ENCODE measurements at regions not wholly inside any gene's neighbourhood (a gene's known extent, or its start where the extent isn't known, plus 50 kb on each side); places are given as distances from the start of the nearest gene placed in this dataset.
"Not testable (repeated sequence)": the region's sequence is repeated elsewhere in the genome, so short reads cannot be mapped to it uniquely, and the experiment has no call there.

GRCh38 chr7:113606325-113606724 is 312.5 kb downstream of the PPP1R3A start:
- Histone ChIP-seq H3K9ac (ENCODE audit: low read length in 2 of 2) (no peak overlapping the region), H3K27me3 (ENCODE audit: control insufficient read depth in 1 of 2, insufficient read depth in 2 of 2, low read length in 2 of 2) (no peaks in the 10 kb centered on the region), H3K27ac (ENCODE audit: low read length) (no peak overlapping the region), H3K36me3 (ENCODE audit: control insufficient read depth in 2 of 2, insufficient read depth in 2 of 2, low read length in 2 of 2) (no peaks in the 10 kb centered on the region), H3K4me3 (ENCODE audit: low read length in 2 of 2) (no peak overlapping the region), H3K9me3 (ENCODE audit: control insufficient read depth in 2 of 2, low read length in 2 of 2) (no peaks in the 10 kb centered on the region), H3K4me1 (ENCODE audit: control insufficient read depth, insufficient read depth, low read length) (no peaks in the 10 kb centered on the region)

- H3K27me3 ChIP-seq (ENCODE audit: control insufficient read depth in 1 of 2, insufficient read depth in 2 of 2, low read length in 2 of 2); H3K27ac ChIP-seq (ENCODE audit: low read length); H3K4me3 ChIP-seq (ENCODE audit: low read length in 2 of 2): not testable (repeated sequence)
These were observed 318.4 kb downstream of the PPP1R3A start for GRCh38 chr7:113600428-113600827.

GRCh38 chr7:113593455-113593854 is 325.4 kb downstream of the PPP1R3A start:
- not testable (repeated sequence) for H3K36me3 ChIP-seq (ENCODE audit: control insufficient read depth in 2 of 2, insufficient read depth in 2 of 2, low read length in 2 of 2); H3K9ac ChIP-seq (ENCODE audit: low read length in 2 of 2); H3K4me1 ChIP-seq (ENCODE audit: control insufficient read depth, insufficient read depth, low read length); H3K27me3 ChIP-seq (ENCODE audit: control insufficient read depth in 1 of 2, insufficient read depth in 2 of 2, low read length in 2 of 2); H3K27ac ChIP-seq (ENCODE audit: low read length); H3K9me3 ChIP-seq (ENCODE audit: control insufficient read depth in 2 of 2, low read length in 2 of 2); H3K4me3 ChIP-seq (ENCODE audit: low read length in 2 of 2)

More at GRCh38 chr7:113600428-113600827, 318.4 kb downstream of the PPP1R3A start:
- not testable (repeated sequence) for H3K4me1 ChIP-seq (ENCODE audit: control insufficient read depth, insufficient read depth, low read length); H3K36me3 ChIP-seq (ENCODE audit: control insufficient read depth in 2 of 2, insufficient read depth in 2 of 2, low read length in 2 of 2); H3K9me3 ChIP-seq (ENCODE audit: control insufficient read depth in 2 of 2, low read length in 2 of 2); H3K9ac ChIP-seq (ENCODE audit: low read length in 2 of 2)

- H3K36me3 ChIP-seq (ENCODE audit: control insufficient read depth in 2 of 2, insufficient read depth in 2 of 2, low read length in 2 of 2); H3K9ac ChIP-seq (ENCODE audit: low read length in 2 of 2); H3K4me3 ChIP-seq (ENCODE audit: low read length in 2 of 2); H3K27ac ChIP-seq (ENCODE audit: low read length); H3K27me3 ChIP-seq (ENCODE audit: control insufficient read depth in 1 of 2, insufficient read depth in 2 of 2, low read length in 2 of 2); H3K9me3 ChIP-seq (ENCODE audit: control insufficient read depth in 2 of 2, low read length in 2 of 2); H3K4me1 ChIP-seq (ENCODE audit: control insufficient read depth, insufficient read depth, low read length): not testable (repeated sequence)
These were observed 325.9 kb downstream of the PPP1R3A start for GRCh38 chr7:113592924-113593323.

- Histone ChIP-seq H3K4me3 (ENCODE audit: low read length in 2 of 2) (no peak overlapping the region), H3K27ac (ENCODE audit: low read length) (no peak overlapping the region), H3K27me3 (ENCODE audit: control insufficient read depth in 1 of 2, insufficient read depth in 2 of 2, low read length in 2 of 2) (no peaks in the 10 kb centered on the region), H3K9ac (ENCODE audit: low read length in 2 of 2) (no peak overlapping the region), H3K4me1 (ENCODE audit: control insufficient read depth, insufficient read depth, low read length) (no peaks in the 10 kb centered on the region), H3K36me3 (ENCODE audit: control insufficient read depth in 2 of 2, insufficient read depth in 2 of 2, low read length in 2 of 2) (no peaks in the 10 kb centered on the region), H3K9me3 (ENCODE audit: control insufficient read depth in 2 of 2, low read length in 2 of 2) (no peaks in the 10 kb centered on the region)
These were observed 336.3 kb downstream of the PPP1R3A start for GRCh38 chr7:113582471-113582870.

- not testable (repeated sequence) for H3K4me3 ChIP-seq (ENCODE audit: low read length in 2 of 2); H3K27me3 ChIP-seq (ENCODE audit: control insufficient read depth in 1 of 2, insufficient read depth in 2 of 2, low read length in 2 of 2); H3K9me3 ChIP-seq (ENCODE audit: control insufficient read depth in 2 of 2, low read length in 2 of 2); H3K27ac ChIP-seq (ENCODE audit: low read length); H3K36me3 ChIP-seq (ENCODE audit: control insufficient read depth in 2 of 2, insufficient read depth in 2 of 2, low read length in 2 of 2); H3K9ac ChIP-seq (ENCODE audit: low read length in 2 of 2); H3K4me1 ChIP-seq (ENCODE audit: control insufficient read depth, insufficient read depth, low read length)
These were observed 355.6 kb downstream of the PPP1R3A start for GRCh38 chr7:113563257-113563656.

GRCh38 chr7:113562801-113563200 is 356.0 kb downstream of the PPP1R3A start:
- Histone ChIP-seq H3K27ac (ENCODE audit: low read length) (no peak overlapping the region), H3K4me1 (ENCODE audit: control insufficient read depth, insufficient read depth, low read length) (no peaks in the 10 kb centered on the region), H3K27me3 (ENCODE audit: control insufficient read depth in 1 of 2, insufficient read depth in 2 of 2, low read length in 2 of 2) (no peaks in the 10 kb centered on the region), H3K4me3 (ENCODE audit: low read length in 2 of 2) (no peak overlapping the region), H3K9me3 (ENCODE audit: control insufficient read depth in 2 of 2, low read length in 2 of 2) (no peaks in the 10 kb centered on the region), H3K36me3 (ENCODE audit: control insufficient read depth in 2 of 2, insufficient read depth in 2 of 2, low read length in 2 of 2) (no peaks in the 10 kb centered on the region), H3K9ac (ENCODE audit: low read length in 2 of 2) (no peak overlapping the region)

- Histone ChIP-seq H3K27me3 (ENCODE audit: control insufficient read depth in 1 of 2, insufficient read depth in 2 of 2, low read length in 2 of 2) (no peaks in the 10 kb centered on the region), H3K4me1 (ENCODE audit: control insufficient read depth, insufficient read depth, low read length) (no peaks in the 10 kb centered on the region)
These were observed 356.6 kb downstream of the PPP1R3A start for GRCh38 chr7:113562242-113562641.

GRCh38 chr7:113561446-113561845 is 357.4 kb downstream of the PPP1R3A start:
- Histone ChIP-seq H3K27me3 (ENCODE audit: control insufficient read depth in 1 of 2, insufficient read depth in 2 of 2, low read length in 2 of 2) (no peaks in the 10 kb centered on the region), H3K9me3 (ENCODE audit: control insufficient read depth in 2 of 2, low read length in 2 of 2) (no peaks in the 10 kb centered on the region), H3K27ac (ENCODE audit: low read length) (no peak overlapping the region), H3K4me3 (ENCODE audit: low read length in 2 of 2) (no peak overlapping the region), H3K36me3 (ENCODE audit: control insufficient read depth in 2 of 2, insufficient read depth in 2 of 2, low read length in 2 of 2) (no peaks in the 10 kb centered on the region), H3K4me1 (ENCODE audit: control insufficient read depth, insufficient read depth, low read length) (no peaks in the 10 kb centered on the region), H3K9ac (ENCODE audit: low read length in 2 of 2) (no peak overlapping the region)

More at GRCh38 chr7:113562242-113562641, 356.6 kb downstream of the PPP1R3A start:
- Histone ChIP-seq H3K36me3 (ENCODE audit: control insufficient read depth in 2 of 2, insufficient read depth in 2 of 2, low read length in 2 of 2) (no peaks in the 10 kb centered on the region), H3K9ac (ENCODE audit: low read length in 2 of 2) (no peak overlapping the region), H3K27ac (ENCODE audit: low read length) (no peak overlapping the region), H3K9me3 (ENCODE audit: control insufficient read depth in 2 of 2, low read length in 2 of 2) (no peaks in the 10 kb centered on the region), H3K4me3 (ENCODE audit: low read length in 2 of 2) (no peak overlapping the region)

- H3K9ac ChIP-seq (ENCODE audit: low read length in 2 of 2): no peak overlapping the region
- H3K4me1 ChIP-seq (ENCODE audit: control insufficient read depth, insufficient read depth, low read length): no peaks in the 10 kb centered on the region
- no peaks in the 10 kb centered on the region for H3K9me3 ChIP-seq (ENCODE audit: control insufficient read depth in 2 of 2, low read length in 2 of 2)
- H3K4me3 ChIP-seq (ENCODE audit: low read length in 2 of 2): no peak overlapping the region
- H3K36me3 ChIP-seq (ENCODE audit: control insufficient read depth in 2 of 2, insufficient read depth in 2 of 2, low read length in 2 of 2): no peaks in the 10 kb centered on the region
- no peaks in the 10 kb centered on the region for H3K27me3 ChIP-seq (ENCODE audit: control insufficient read depth in 1 of 2, insufficient read depth in 2 of 2, low read length in 2 of 2)
- no peak overlapping the region for H3K27ac ChIP-seq (ENCODE audit: low read length)
These were observed 367.8 kb downstream of the PPP1R3A start for GRCh38 chr7:113550966-113551365.

GRCh38 chr7:113548561-113548960 is 370.2 kb downstream of the PPP1R3A start:
- H3K9me3 ChIP-seq (ENCODE audit: control insufficient read depth in 2 of 2, low read length in 2 of 2): no peaks in the 10 kb centered on the region
- H3K27me3 ChIP-seq (ENCODE audit: control insufficient read depth in 1 of 2, insufficient read depth in 2 of 2, low read length in 2 of 2): no peaks in the 10 kb centered on the region
- no peak overlapping the region for H3K9ac ChIP-seq (ENCODE audit: low read length in 2 of 2)
- no peak overlapping the region for H3K27ac ChIP-seq (ENCODE audit: low read length)
- H3K36me3 ChIP-seq (ENCODE audit: control insufficient read depth in 2 of 2, insufficient read depth in 2 of 2, low read length in 2 of 2): no peaks in the 10 kb centered on the region
- no peaks in the 10 kb centered on the region for H3K4me1 ChIP-seq (ENCODE audit: control insufficient read depth, insufficient read depth, low read length)
- H3K4me3 ChIP-seq (ENCODE audit: low read length in 2 of 2): no peak overlapping the region

- Histone ChIP-seq H3K4me3 (ENCODE audit: low read length in 2 of 2) (no peak overlapping the region), H3K4me1 (ENCODE audit: control insufficient read depth, insufficient read depth, low read length) (no peaks in the 10 kb centered on the region), H3K9ac (ENCODE audit: low read length in 2 of 2) (no peak overlapping the region), H3K9me3 (ENCODE audit: control insufficient read depth in 2 of 2, low read length in 2 of 2) (no peaks in the 10 kb centered on the region), H3K27ac (ENCODE audit: low read length) (no peak overlapping the region), H3K27me3 (ENCODE audit: control insufficient read depth in 1 of 2, insufficient read depth in 2 of 2, low read length in 2 of 2) (no peaks in the 10 kb centered on the region), H3K36me3 (ENCODE audit: control insufficient read depth in 2 of 2, insufficient read depth in 2 of 2, low read length in 2 of 2) (no peaks in the 10 kb centered on the region)
These were observed 370.7 kb downstream of the PPP1R3A start for GRCh38 chr7:113548137-113548536.

Data from stomach smooth muscle (tissue), 2 donors.